ENCODE measurements at regions not wholly inside any gene's neighbourhood (a gene's known extent, or its start where the extent isn't known, plus 50 kb on each side); places are given as distances from the start of the nearest gene placed in this dataset.

GRCh38 chr9:102514541-102514940 is 480.6 kb upstream of the CYLC2 start (continued):
- TF ChIP-seq CTCF (IDR thresholded peaks at IDR 0.05; ENCODE audit: control extremely low read depth in 1 of 3, insufficient read depth in 1 of 3, low read depth in 1 of 3, low read length in 3 of 3), result no peak

All from H1 (cell line).